H1 (cell line): ENCODE measurements at regions not wholly inside any gene's neighbourhood (a gene's known extent, or its start where the extent isn't known, plus 50 kb on each side); places are given as distances from the start of the nearest gene placed in this dataset.

Experiments
- CBX5 ChIP-seq: fragments of 300-800, 300-1000 bp; sonication (generic); IDR thresholded peaks from 2 replicates; pipeline ENCODE4 v1.7.1; 2016; ENCODE audit warnings: antibody characterized with exemption, low read length, low read depth
- KDM4A ChIP-seq: IDR thresholded peaks from one replicate; pipeline ENCODE4 v1.7.1; 2012; ENCODE audit warnings: low read depth, mild to moderate bottlenecking, moderate library complexity, low read length, inconsistent platforms; ENCODE audit not compliant: severe bottlenecking
- RAD21 ChIP-seq, 2 experiments: IDR thresholded peaks in 1 of 2; conservative IDR thresholded peaks in 1 of 2; 2 replicates each; pipeline ENCODE4 v1.6.1; 2011; ENCODE audit warnings: low read depth in 2 of 2, low read length in 2 of 2, improper control_type of control experiment in 1 of 2, inconsistent platforms in 1 of 2, mild to moderate bottlenecking in 1 of 2, moderate library complexity in 1 of 2
- USF2 ChIP-seq: IDR thresholded peaks from 2 replicates; pipeline ENCODE4 v1.6.1; 2011; ENCODE audit warnings: low read length, improper control_type of control experiment

GRCh38 chr1:234975941-234976860 lies 152.4 kb downstream of the TOMM20 start (continued):
- no peak for TF ChIP-seq USF2
- no peak for TF ChIP-seq CBX5
- TF ChIP-seq RAD21 (IDR thresholded peaks at IDR 0.05 in 1 of 2, conservative IDR thresholded peaks at IDR 0.05 in 1 of 2; ENCODE audit: low read depth in 2 of 2, low read length in 2 of 2): no peak
- no peak for TF ChIP-seq KDM4A
